GM18519 (cell line): ENCODE measurements at regions not wholly inside any gene's neighbourhood (a gene's known extent, or its start where the extent isn't known, plus 50 kb on each side); places are given as distances from the start of the nearest gene placed in this dataset.
"Not testable (repeated sequence)": the region's sequence is repeated elsewhere in the genome, so short reads cannot be mapped to it uniquely, and the experiment has no call there.

Experiments used
- ATAC-seq: cut with Tn5 transposase; IDR thresholded peaks from one replicate; pipeline ENCODE4 v1.9.1; 2021; ENCODE audit warnings: mild to moderate bottlenecking, moderate library complexity; ENCODE audit not compliant: unreplicated experiment, low FRiP score

GRCh38 chr7:81206667-81207360 is 288.0 kb upstream of the SEMA3C start:
- ATAC-seq, result no peak

GRCh38 chr7:81206217-81206616 is 287.4 kb upstream of the SEMA3C start:
- ATAC-seq, result no peak

GRCh38 chr7:81201188-81201587 is 282.3 kb upstream of the SEMA3C start:
- ATAC-seq, result no peak

- no peak for ATAC-seq
These were observed 279.9 kb upstream of the SEMA3C start for GRCh38 chr7:81198766-81199165.

- ATAC-seq, result no peak
These were observed 278.4 kb upstream of the SEMA3C start for GRCh38 chr7:81197266-81197665.

- ATAC-seq, result no peak
These were observed 276.2 kb upstream of the SEMA3C start for GRCh38 chr7:81195033-81195432.

- ATAC-seq, result no peak
These were observed 272.3 kb upstream of the SEMA3C start for GRCh38 chr7:81190997-81191768.

GRCh38 chr7:81187753-81188152 is 268.9 kb upstream of the SEMA3C start:
- no peak for ATAC-seq

- no peak for ATAC-seq
These were observed 267.8 kb upstream of the SEMA3C start for GRCh38 chr7:81186691-81187090.

GRCh38 chr7:81185072-81185471 is 266.2 kb upstream of the SEMA3C start:
- ATAC-seq, result no peak

- ATAC-seq, result no peak
These were observed 264.5 kb upstream of the SEMA3C start for GRCh38 chr7:81183326-81183725.

GRCh38 chr7:81182056-81182455 is 263.2 kb upstream of the SEMA3C start:
- not testable (repeated sequence) for ATAC-seq

- no peak for ATAC-seq
These were observed 262.2 kb upstream of the SEMA3C start for GRCh38 chr7:81181066-81181465.

- ATAC-seq, result no peak
These were observed 261.7 kb upstream of the SEMA3C start for GRCh38 chr7:81180573-81180972.

GRCh38 chr7:81175275-81175940 is 256.6 kb upstream of the SEMA3C start:
- no peak for ATAC-seq

GRCh38 chr7:81173766-81174281 is 255.0 kb upstream of the SEMA3C start:
- ATAC-seq, result no peak

GRCh38 chr7:81170291-81170690 is 251.4 kb upstream of the SEMA3C start:
- ATAC-seq, result no peak

- ATAC-seq, result no peak
These were observed 249.1 kb upstream of the SEMA3C start for GRCh38 chr7:81167934-81168333.

- ATAC-seq, result no peak
These were observed 246.2 kb upstream of the SEMA3C start for GRCh38 chr7:81165070-81165469.

GRCh38 chr7:81162771-81163525 is 244.1 kb upstream of the SEMA3C start:
- no peak for ATAC-seq

- ATAC-seq, result no peak
These were observed 243.4 kb upstream of the SEMA3C start for GRCh38 chr7:81162234-81162633.
